Myocyte (in vitro differentiated cells): ENCODE measurements at regions not wholly inside any gene's neighbourhood (a gene's known extent, or its start where the extent isn't known, plus 50 kb on each side); places are given as distances from the start of the nearest gene placed in this dataset.

Source experiments
- DNase-seq: peaks from one replicate; pipeline ENCODE4 v3.0.0-alpha.2; 2012; ENCODE audit warnings: low read depth

DNA sequence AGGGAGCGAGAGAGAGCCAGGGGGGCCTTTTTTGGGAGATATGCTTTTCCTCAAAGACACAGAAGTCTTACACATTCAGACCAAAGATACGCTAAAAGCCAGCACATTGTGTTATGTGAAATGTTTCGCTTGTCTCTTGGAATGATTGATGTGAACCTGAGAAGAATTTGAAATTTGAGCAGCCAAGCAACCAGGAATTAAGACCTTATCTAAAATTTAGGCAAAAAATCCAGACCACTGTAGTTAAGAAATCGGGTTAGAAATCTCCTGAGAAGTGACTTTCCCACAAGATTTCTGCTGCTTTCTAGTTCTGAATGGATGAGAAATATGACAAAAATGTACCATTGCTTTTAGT is 223.2 kb upstream of the GMDS start:
- no peak for DNase-seq

DNA sequence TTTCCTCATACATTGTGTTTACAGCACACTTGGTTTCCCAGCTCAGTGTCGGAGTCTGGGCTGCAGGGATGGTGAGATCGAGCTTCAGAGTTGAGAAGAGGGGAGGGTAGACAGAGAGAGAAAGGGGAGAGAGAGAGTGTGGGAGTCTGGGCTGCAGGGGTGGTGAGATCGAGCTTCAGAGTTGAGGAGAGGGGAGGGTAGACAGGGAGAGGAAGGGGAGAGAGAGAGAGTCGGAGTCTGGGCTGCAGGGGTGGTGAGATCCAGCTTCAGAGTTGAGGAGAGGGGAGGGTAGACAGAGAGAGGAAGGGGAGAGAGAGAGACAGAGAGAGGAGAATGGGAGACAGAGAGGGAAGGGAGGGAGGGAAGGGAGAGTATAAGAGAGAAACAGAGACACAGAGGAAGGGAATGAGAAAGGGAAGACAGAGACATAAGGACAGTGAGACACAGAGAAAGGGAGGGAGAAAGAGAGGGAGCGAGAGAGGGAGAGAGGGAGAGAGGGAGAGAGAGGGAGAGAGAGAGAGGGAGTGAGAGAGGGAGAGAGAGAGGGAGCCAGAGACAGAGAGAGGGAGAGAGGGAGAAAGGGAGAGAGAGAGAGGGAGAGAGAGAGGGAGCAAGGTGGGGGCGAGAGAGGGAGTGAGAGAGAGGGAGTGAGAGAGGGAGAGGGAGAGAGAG is 222.7 kb upstream of the GMDS start:
- no peak for DNase-seq

DNA sequence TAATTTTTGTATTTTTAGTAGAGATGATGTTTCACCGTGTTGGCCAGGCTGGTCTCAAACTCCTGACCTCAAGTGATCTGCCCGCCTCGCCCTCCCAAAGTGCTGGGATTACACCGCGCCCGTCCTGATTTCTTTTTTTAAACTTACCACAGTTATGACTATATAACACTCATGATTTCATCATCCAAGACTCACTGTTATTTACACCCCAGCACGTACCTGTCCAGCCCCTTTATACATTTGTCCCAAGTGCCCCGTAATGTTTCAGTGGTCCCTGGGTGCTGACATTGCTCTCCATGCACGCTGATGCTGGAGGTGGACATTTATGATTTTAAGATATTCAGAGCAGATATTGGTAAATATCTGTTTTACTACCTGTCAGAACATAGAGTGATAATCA is 219.9 kb upstream of the GMDS start:
- no peak for DNase-seq

DNA sequence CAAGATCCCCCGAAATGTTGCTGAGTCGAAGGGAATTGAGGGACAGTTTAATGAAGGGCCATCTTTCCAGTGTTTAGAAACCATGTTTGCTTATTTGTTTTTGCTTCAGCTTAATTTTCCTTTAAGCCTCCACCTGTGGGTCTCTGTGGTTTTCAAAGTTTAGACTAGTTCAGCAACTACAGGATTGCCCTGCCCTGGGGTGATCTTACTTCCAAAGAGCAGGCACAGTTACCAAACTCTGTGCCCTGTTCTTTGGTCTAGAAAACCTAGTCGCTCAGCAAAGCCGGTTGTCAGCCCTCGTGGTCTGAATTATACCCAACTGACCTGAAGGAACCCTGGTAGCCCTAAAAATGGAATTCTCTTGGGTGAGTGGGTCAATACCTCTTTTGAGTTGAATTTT is 219.2 kb upstream of the GMDS start:
- no peak for DNase-seq

DNA sequence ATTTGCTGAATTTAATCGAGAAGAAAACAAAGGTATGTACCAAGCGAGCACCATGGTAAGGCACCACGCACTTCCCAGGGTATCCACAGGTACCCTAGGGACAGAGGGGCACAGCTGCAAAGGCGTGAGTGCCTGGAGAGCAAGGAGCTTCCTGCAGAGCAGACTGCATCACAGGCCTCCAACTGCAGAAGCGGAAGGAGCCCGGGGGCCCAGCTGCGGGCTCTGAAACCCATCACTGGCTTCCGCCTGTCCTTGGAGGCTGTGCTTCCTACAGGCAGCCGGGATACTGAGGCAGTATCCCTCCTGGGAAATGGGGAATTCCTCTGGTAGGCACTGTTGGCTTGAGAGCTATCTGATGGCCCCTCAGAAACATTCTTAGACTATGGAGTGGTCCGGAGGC is 217.4 kb upstream of the GMDS start:
- no peak for DNase-seq

DNA sequence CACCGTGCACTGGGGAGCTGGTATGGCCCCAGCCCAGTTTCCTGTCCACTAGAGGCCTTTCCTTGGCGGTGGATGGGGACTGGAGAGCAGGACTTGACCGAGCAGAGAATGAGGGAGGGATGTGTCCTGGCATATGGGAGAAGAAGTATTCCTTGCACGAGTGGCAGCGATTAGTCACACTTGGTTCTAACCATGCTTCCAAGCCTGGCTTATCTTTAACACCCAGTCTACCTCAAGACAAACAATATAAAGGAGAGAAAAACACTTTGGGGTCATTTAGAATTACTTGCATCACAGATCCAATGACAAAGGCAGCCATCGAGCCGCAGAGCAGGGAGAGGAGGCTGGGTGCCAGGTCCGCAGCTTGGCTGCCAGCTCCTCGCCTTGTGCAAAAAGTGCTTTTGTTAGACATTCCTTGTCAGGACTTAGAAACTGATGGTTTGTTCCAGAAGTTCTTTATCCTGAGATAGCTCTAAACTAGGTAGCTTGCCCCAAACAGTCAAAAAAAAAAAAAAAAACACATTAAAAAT is 214.9 kb upstream of the GMDS start:
- no peak for DNase-seq

DNA sequence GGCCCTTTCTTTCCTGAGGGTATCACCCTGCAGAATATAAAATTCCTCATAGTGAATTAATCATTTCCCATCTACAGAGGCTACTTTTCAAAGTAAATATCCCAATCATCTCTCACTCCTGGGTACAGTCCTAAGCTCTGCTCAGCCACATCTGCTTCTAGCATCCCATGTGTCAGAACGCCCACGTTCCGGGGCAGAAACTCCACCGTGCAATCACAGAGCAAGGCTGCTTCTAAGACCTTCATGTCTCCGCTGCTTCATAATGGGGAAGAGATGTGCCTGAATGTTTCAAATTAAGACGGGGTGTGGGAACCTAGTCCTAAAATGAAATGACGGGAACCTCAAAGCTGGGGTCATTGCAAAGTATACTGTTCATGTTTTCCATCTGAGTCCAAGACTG is 208.8 kb upstream of the GMDS start:
- DNase-seq, result no peak

DNA sequence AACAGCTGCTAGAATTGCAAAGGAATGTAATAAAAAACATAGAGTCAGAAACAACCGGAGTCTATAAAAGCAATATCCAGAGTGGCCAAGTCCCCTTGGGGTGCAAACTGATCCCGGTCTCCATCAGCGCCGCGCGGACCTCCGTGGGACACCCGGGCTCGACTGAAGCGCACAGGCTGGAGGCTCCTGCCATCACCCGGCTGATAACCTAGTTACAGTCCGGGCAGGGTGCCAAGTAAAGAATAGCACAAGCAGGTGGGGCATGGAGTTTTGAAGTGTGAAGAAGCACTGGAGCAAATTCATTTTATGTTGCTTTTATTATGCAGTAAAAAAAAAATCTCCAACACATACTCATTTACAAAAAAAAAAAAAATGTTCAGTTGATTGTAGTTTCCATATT is 205.1 kb upstream of the GMDS start:
- DNase-seq, result peak; percentile 87

DNA sequence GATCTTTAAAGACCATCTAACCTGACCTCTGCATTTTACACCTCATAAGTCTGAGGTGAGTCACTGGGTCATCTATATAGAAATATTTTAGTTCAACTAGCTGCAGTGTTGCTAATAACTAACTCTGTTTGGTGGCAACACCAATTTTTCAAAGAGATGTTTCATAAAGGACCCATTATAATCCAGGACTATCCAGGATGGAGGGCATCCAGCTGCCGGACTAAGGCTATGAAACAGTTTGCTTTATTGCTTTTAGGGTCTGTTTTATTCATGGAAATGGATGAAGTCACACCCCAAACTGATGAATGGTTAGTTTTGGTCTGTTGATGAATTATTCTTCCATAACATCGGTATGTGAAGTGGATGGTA is 204.2 kb upstream of the GMDS start:
- DNase-seq, result no peak

DNA sequence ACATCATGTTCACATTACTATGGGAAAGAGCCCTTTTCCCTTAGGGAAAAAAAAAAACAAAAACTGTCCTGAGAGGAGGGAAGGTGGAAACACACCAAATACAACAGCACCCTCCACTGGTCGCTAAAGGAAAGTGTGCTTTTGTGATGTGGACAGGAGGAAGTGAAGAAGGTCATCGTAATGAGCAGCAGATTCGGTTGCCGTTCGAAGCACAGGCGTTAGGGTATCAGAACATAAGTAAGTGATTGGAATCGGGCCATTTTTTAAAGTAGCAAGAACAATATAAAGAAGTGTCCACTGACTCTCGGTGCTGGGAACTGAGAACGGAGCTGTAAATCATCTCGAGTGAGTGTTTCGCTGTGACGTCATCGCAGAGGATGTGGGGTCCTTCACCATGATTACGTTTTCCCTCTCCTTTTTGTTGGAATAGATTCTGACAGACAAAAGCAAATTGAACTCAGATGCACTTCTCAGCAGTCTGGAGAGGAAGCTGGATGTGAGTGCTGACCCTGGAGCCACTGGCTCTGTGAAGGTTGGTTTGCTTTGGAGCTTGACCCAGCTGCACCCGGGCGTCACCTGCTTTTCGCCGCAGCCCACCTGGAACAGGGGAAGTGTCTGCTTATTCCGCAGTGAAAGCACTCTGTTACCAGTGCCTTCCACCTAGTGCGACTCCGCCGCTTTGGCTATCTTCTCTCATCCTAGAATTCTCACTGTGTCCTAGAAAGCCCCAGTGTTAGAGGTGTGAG is 203.6 kb upstream of the GMDS start:
- peak; percentile 82 for DNase-seq

DNA sequence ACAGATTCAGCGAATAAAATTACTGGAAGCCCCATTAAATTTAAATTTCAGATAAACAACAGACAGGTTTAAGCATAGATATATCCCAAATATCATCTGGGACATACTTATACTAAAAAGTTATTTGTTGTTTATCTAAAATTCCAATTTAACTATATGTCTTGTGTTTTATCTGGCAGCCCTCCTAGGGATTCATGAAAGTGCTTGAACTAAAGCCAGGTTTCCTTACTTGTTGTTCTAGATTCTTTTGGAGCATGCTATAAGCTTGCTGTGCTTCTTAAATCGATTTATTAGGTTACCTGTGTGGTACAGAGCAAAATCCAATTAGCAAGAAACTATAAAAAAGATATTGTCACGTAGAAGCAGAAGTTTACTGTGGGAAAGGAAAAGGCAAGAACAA is 202.5 kb upstream of the GMDS start:
- DNase-seq, result no peak

DNA sequence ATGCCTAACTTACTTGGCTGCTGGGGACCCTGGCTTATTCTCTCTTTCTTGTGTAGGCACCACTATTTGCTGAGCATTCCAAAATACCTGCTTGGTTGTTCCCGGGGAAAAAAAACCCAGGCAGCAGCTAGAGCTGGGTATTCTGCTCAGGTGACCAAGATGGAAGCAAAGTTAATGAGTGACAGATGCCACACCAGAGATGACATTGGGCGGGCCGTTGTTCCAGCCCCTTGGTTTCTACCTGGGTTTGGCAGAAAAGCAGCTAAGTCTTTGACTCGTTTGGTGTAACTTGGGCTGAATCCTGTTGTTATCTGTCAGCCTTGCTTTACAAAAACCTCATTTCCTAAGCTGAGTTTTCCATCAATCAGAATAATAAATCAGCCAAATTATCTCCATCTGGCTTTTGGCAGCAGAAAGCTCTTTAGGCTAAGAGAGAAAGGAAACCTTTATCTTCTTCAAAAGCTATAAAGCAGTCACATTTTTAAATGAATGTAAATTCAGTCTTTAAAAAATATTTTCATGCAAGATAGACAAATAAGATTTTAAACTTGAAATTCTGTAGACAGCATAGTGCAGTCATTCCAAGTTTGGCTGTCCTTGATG is 202.0 kb upstream of the GMDS start:
- DNase-seq, result no peak

DNA sequence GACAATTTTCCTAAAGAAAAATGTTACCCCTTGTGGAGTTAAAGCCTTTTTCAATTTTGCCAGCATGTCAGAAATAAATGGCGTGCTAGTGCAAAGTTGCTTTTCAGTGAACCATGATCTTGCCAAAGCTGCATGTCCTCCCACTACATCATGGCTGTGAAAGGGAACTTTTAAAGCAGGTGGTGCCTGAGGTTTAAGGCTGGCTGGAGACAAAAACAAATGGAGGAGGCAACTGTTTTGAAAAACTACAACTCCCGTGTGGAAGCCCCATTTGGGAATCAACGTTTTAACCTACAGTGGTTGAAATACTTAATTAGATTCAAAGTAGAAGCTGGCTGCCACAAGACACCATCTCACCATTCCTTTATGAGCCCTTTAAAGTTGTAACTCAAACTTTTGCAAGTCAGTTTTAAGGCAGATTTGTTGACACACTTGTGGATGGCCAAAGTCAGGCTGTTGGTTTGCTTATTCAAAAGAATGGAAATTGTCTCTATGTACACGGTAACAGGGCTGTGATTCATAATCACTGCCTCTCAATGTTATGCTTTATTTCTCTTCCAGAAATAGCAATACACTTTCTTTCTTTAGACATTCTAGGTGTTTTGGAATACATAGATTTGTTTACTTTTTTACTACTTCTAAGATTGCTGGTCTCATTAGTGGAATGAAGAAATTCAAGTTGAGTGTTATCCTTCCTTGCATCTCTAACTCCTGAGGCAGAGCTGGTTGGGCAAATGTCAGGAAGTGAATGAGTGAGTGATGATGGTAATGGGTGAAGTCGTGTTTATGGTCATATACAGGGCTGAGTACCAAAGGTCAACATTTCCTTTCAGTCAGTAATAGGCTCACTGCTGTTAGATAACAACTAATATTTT is 196.4 kb upstream of the GMDS start:
- no peak for DNase-seq

DNA sequence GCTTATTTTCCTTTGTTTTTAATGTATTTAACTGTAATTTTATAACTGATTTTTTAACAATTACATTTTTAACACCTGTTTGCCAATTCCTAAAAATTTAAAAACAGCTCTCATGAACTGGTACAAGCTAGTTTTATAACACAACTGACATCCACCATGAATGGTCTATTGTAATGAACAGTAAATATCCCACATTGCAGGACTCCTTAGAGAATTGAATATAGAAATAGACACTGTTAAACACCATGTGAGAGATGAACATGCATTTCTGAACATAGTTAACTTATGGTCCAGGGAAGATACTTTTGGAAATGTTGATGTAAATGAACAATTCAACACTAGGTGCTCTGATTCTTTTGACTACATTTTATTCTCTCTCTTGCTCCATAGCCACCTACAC is 195.1 kb upstream of the GMDS start:
- no peak for DNase-seq

DNA sequence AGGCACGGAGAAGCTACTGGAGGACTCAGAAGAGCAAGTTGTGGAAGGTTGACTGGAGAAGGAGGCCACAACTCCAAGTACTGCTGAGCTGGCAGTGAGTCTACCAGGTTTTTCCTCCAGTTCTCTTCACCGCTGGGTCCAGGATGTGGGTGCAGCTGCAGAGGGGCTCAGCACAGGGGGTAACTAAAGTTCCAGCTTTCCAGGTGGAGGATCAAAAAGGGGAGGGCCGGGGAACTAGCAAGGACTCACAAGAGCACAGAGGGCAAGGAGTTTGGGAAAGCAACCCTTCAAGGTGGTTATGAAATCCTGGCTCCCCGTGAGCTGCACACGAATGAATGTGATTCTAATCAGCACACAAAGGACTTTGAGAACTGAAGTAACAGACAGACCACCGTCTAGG is 194.2 kb upstream of the GMDS start:
- no peak for DNase-seq

DNA sequence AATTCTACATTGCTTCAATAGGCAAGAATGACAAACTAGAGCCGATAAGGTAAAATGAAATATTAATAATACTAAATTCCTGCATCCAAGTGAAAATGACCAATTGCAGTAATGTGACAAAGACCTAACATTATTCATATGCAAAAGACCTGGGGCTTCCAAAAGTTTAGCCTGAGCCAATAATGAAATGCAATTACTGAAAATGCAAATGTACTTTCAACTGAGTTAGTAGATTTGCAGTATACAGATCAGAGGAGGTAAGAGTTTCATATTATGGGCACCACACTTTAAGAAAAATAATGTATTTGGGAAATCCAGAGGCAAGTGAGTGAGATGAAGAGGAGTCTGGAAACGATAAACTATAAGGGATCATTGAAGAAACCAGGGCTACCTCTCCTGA is 193.7 kb upstream of the GMDS start:
- no peak for DNase-seq

DNA sequence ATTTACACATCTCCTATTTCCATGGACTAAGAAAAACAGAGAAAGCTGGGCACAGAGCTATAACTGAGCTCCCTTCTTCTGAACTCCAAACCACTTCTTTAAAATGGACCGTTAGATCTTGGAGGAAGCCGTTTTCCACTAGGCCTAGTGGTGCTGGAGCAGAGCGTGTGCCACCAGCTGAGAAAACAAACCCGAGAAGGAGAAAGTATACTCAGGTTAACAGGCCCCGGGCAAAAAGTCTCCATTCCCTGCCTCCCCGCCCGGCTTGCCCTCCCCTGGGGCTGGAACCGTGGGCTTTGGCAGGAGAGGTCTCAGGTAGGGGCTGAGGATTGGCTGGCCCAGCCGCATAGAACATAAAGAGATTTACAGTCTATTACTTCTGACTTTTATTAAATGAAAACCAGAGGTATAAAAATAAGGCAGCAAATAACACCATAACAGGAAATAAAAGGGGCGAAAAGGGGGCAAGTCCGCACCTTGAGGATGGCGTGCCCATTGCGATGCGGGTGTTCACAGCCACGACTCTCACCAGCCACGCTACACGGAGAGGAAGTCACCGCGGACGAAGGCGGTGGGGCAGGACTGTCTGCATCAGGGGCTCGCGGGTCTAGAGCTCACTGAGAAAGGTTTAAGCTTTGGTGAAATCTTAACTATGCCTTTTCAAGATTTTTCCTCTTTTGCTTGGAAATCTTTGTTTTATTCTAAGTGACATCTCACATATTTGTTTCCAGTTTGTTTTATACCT is 191.2 kb upstream of the GMDS start:
- no peak for DNase-seq

DNA sequence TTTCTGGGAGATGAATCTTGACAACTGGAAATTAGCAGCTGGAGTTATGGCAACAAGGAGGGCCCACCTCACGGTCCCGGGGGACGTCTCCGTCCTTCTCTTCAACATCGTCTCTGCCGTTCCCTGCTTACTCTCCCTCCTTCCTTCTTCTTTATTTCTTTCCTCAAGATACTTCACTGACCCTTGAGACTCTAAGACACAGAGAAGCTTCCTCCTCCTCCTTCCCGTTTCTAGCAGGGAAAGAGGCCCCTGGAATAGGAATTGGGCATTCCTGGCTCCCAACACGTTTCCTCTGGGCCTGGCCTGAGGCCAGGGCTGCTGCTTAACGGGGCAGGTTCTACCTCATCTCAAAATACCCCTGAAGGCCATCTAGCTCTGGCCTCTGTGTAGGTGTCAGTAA is 189.9 kb upstream of the GMDS start:
- no peak for DNase-seq

DNA sequence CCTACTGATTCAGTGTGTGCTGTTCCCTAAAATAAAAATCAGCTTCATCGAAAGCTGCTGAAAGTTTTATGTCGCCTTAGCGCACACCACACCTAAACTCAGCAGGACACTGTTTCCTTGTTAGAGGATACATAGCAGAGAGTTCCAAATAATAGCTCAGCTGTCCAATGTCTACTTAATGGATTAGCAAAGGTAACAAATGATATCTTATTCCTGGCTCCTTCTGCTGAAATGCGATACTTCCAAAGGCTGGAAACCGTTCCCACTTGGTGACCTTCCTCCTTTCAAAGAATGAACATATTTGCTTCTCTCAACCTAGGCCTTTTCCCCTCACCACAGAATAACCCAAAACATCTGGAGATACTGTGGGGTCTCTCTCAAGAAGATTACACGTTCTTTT is 189.5 kb upstream of the GMDS start:
- no peak for DNase-seq

DNA sequence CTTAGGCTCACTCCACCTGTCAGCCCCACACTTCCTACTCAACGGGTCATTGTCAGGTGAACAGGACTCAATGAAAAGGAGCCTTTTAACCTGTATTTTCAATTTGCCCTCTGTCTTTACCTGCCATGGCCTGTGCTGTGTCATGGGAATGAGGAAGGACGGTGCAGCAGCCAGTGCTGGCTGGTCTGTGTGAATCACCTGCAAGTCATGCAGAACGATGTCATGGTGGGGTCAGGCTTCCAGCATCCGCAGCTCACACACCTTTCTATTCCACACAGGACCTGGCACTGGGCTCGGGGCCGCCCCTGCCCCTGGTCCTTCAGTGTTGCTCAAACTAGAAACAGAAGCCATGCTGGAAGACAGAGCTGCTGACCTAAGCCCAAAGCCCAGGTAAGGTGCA is 188.7 kb upstream of the GMDS start:
- no peak for DNase-seq

DNA sequence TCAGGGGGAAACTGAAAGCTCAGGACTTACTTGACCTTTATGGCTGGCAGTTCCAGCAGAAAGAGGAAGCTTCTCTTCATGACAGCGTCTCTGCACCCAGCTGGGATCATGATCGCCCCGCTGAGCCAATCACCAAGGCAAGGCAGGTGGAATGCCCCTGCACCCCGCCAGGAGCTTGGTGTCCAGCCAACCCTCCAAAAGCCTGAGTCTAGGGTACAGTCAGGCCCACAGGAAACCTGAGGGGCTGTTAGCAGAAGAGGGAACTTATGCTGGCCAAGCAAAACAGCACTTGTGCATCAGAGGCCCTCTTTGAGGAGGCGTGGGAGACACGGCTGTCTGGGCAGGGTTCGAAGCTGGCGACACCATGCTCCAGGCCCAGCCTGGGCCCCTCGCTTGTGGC is 188.3 kb upstream of the GMDS start:
- DNase-seq, result no peak
